Colonic mucosa (tissue), 4 donors: ENCODE measurements at regions not wholly inside any gene's neighbourhood (a gene's known extent, or its start where the extent isn't known, plus 50 kb on each side); places are given as distances from the start of the nearest gene placed in this dataset.

ENCODE experiments used
- DNase-seq: peaks from one replicate; pipeline ENCODE4 v3.0.0-alpha.2; 2020
- H3K27ac ChIP-seq: fragments of 200-600 bp; one replicate; pipeline ENCODE4 v1.8.0; 2021
- H3K27me3 ChIP-seq: fragments of 200-600 bp; one replicate; pipeline ENCODE4 v1.8.0; 2021
- H3K36me3 ChIP-seq: fragments of 200-600 bp; one replicate; pipeline ENCODE4 v1.8.0; 2021
- H3K4me1 ChIP-seq: fragments of 200-600 bp; one replicate; pipeline ENCODE4 v1.8.0; 2021; ENCODE audit warnings: mild to moderate bottlenecking
- H3K4me3 ChIP-seq: fragments of 200-600 bp; one replicate; pipeline ENCODE4 v1.8.0; 2021
- H3K9ac ChIP-seq, 2 donors: one replicate each; pipeline ENCODE4 v1.7.0; 2013; ENCODE audit warnings: control low read depth in 2 of 2, low read depth in 2 of 2, low read length in 2 of 2
- H3K9me3 ChIP-seq: fragments of 200-600 bp; one replicate; pipeline ENCODE4 v1.8.0; 2021
- intact Hi-C: fragments of 100-400 bp; cut with DNase I; formaldehyde crosslinking; loops from one replicate; pipeline ENCODE4 v1.14.1; 2022
- TF ChIP-seq, protein P1 (sequence below): fragments of 200-600 bp; IDR thresholded peaks from one replicate; pipeline ENCODE4 v1.8.0; 2022; ENCODE audit warnings: antibody characterized with exemption, mild to moderate bottlenecking
- donor health status: healthy.
- donor health status: DM: no; HTN: no; CAD: no.
- donor health status: DM: no; HTN: no; CAD: no.

DNA sequence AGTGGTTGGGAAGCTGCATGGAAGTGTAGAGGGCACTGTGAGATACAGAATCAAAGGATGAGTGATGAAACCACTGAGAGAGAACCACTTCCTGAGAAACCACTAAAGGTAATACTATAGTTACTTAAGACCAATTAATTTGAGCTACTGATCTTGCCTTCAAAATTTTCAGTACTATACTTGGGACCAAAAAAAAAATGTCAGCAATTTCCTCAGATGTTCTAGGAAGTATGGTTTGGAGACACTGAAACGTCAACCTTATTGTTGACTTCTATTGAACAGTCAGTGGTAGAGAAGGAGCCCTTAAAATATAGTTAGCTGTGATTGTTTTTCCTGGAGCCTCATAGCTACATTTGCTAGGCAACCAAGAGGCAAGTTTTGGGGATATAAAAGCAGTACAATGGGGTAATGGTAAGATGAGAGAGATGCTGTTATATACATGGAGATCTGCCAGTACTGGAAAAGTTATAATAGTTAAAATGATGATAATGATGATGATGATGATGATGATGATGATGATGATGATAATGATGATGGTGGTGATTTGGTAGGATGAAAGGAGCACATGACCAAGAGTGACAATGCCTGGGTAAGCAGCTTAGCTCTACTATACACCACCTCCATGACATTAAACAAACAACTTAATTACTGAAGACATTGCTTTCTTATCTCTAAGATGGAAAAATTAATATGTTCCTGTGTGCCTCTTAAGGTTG, 300.9 kb upstream of the G2E3 start:
- DNase-seq = no peak
- H3K36me3 ChIP-seq = no peaks in the 10 kb centered on the region
- intact Hi-C loops = no loop called here
- TF ChIP-seq, protein P1, sequence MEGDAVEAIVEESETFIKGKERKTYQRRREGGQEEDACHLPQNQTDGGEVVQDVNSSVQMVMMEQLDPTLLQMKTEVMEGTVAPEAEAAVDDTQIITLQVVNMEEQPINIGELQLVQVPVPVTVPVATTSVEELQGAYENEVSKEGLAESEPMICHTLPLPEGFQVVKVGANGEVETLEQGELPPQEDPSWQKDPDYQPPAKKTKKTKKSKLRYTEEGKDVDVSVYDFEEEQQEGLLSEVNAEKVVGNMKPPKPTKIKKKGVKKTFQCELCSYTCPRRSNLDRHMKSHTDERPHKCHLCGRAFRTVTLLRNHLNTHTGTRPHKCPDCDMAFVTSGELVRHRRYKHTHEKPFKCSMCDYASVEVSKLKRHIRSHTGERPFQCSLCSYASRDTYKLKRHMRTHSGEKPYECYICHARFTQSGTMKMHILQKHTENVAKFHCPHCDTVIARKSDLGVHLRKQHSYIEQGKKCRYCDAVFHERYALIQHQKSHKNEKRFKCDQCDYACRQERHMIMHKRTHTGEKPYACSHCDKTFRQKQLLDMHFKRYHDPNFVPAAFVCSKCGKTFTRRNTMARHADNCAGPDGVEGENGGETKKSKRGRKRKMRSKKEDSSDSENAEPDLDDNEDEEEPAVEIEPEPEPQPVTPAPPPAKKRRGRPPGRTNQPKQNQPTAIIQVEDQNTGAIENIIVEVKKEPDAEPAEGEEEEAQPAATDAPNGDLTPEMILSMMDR = no peak
- H3K9ac ChIP-seq = no peak overlapping the region
- no peak overlapping the region for H3K4me3 ChIP-seq
- no peaks in the 10 kb centered on the region for H3K4me1 ChIP-seq
- no peaks in the 10 kb centered on the region for H3K9me3 ChIP-seq
- no peak overlapping the region for H3K27ac ChIP-seq
- no peaks in the 10 kb centered on the region for H3K27me3 ChIP-seq

DNA sequence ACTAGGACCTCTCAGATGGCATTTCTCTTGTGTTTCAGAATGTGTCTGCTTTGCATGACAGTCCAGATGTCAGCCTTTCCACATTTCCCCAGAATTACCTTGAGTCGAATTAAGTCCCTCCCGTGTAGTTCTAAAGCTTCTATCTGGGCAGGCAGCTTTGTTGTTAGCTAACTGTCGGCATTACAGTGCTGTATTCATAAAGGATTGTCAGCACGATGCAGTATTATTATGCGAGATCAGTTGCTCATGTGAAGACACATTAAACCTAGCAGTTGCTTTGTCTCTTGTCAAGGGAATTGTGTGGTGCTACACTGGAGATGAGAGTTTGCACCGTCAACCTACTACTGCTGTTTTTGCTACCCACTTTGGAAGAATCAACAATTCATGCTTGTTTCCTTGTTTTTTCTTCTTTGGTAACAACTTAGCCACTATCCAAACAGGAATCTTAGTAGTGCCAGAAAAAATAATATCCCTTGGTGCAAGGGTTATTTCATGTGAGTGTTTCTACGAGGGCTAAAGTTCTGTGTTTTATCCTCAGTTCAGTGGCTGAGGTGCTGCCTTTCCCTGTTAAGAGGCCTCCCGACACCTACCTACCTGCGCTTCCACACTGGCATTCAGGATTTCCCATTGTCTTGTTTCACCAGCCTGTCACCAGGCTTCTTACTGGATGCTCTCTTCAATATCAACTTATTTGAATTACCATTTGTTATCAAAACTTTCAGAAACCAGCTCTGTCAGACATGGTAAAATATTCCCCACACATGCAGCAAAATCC, 297.9 kb upstream of the G2E3 start:
- TF ChIP-seq, protein P1 = no peak
- H3K27me3 ChIP-seq = no peaks in the 10 kb centered on the region
- no peaks in the 10 kb centered on the region for H3K36me3 ChIP-seq
- H3K27ac ChIP-seq = no peak overlapping the region
- H3K9me3 ChIP-seq = no peaks in the 10 kb centered on the region
- no peak overlapping the region for H3K4me3 ChIP-seq
- no peak for DNase-seq
- intact Hi-C loops = no loop called here
- H3K9ac ChIP-seq = no peak overlapping the region
- no peaks in the 10 kb centered on the region for H3K4me1 ChIP-seq

DNA sequence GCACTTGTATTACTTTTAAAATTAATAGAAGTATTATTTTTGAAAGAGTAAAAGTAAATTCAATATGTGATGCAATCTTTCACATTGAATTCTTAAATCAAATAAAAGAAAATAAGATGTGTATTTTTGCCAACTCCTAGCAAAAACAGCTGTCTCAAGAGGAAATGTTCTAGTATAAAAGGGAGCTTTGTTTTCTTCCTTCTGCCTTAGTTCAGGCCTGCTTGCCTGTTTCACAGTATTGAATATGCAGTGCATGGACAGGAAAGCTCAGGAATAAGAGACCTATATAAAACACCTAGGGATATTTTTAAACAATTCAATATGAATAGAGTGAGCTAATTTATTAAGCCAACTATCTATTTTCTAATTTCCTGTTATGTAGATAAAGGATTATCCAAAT, 294.8 kb upstream of the G2E3 start:
- H3K9ac ChIP-seq = no peak overlapping the region
- no peaks in the 10 kb centered on the region for H3K9me3 ChIP-seq
- no peak overlapping the region for H3K4me3 ChIP-seq
- no peak for DNase-seq
- H3K27ac ChIP-seq = no peak overlapping the region
- intact Hi-C loops = no loop called here
- no peaks in the 10 kb centered on the region for H3K27me3 ChIP-seq
- no peaks in the 10 kb centered on the region for H3K4me1 ChIP-seq
- TF ChIP-seq, protein P1 = no peak
- no peaks in the 10 kb centered on the region for H3K36me3 ChIP-seq

- no peak for DNase-seq
- H3K27me3 ChIP-seq = no peaks in the 10 kb centered on the region
- no peak overlapping the region for H3K27ac ChIP-seq
- no peak overlapping the region for H3K4me3 ChIP-seq
- intact Hi-C loops = no loop called here
- H3K9me3 ChIP-seq = no peaks in the 10 kb centered on the region
- no peaks in the 10 kb centered on the region for H3K4me1 ChIP-seq
- no peak overlapping the region for H3K9ac ChIP-seq
- no peaks in the 10 kb centered on the region for H3K36me3 ChIP-seq
- TF ChIP-seq, protein P1 = no peak
These were observed 292.7 kb upstream of the G2E3 start for GRCh38 chr14:30266290-30266689.

GRCh38 chr14:30267141-30267540, 291.8 kb upstream of the G2E3 start:
- DNase-seq = no peak
- intact Hi-C loops = no loop called here
- TF ChIP-seq, protein P1 = no peak
- Histone ChIP-seq H3K27me3 (no peaks in the 10 kb centered on the region), H3K36me3 (no peaks in the 10 kb centered on the region), H3K27ac (no peak overlapping the region), H3K4me3 (no peak overlapping the region), H3K4me1 (no peaks in the 10 kb centered on the region), H3K9me3 (no peaks in the 10 kb centered on the region), H3K9ac (no peak overlapping the region)
